NCI-H1092 treated with DMSO at 0.1 percent for 48 hours (cell line): ENCODE measurements at regions not wholly inside any gene's neighbourhood (a gene's known extent, or its start where the extent isn't known, plus 50 kb on each side); places are given as distances from the start of the nearest gene placed in this dataset.
"Not testable (repeated sequence)": the region's sequence is repeated elsewhere in the genome, so short reads cannot be mapped to it uniquely, and the experiment has no call there.

Source experiments
- DNase-seq: peaks from one replicate; lab custom pipeline; 2025; lab: John Stamatoyannopoulos, UW

DNA sequence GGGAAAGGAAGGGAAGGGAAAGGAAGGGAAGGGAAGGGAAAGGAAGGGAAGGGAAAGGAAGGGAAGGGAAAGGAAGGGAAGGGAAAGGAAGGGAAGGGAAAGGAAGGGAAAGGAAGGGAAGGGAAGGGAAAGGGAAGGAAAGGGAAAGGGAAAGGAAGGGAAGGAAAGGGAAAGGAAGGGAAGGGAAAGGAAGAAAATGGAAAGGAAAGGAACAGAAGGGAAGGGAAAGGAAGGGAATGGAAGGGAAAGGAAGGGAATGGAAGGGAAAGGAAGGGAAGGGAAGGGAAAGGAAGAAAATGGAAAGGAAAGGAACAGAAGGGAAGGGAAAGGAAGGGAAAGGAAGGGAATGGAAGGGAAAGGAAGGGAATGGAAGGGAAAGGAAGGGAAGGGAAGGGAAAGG lies 526.0 kb downstream of the RMST start:
- DNase-seq = not testable (repeated sequence)

DNA sequence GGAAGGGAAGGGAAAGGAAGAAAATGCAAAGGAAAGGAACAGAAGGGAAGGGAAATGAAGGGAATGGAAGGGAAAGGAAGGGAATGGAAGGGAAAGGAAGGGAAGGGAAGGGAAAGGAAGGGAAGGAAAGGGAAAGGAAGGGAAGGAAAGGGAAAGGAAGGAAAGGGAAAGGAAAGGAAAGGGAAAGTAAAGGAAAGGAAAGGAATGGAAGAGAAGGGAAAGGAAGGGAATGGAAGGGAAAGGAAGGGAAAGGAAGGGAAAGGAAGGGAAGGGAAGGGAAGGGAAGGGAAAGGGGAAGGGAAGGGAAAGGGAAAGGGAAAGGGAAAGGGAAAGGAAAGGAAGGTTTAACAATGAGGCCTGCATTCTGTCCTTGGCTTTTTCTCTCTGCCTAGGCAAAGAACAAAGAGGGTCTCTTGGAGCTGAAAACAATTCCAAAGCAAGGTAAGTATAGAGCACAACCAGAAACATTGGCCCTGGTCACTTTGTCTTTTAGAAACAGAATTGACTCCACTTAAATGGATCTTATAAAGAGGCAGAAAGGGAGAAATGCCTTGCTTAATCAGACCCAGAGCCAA lies 525.9 kb upstream of the TMPO start:
- no peak for DNase-seq

GRCh38 chr12:97994746-97995484 lies 520.5 kb upstream of the TMPO start:
- DNase-seq = no peak

- no peak for DNase-seq
These were observed 519.8 kb upstream of the TMPO start for GRCh38 chr12:97995559-97995958.

DNA sequence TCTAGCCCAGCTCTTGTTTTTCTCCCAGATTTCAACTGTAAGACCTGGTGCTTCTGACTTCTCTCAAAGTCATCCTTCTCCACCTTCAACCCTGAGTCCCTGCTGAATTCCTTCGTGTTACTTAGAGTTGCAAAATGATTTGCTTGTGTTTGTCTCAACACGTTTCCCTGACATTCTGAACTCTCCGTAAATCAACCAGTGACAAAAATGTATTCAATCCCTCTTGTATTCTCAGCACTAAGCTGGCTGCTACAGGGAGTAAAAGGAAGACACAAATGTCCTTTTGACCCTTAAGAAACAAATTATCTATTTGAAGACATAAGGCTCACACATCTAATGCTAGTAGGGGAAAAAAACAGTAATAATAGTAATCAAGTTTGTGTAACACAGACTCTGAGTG lies 514.0 kb upstream of the TMPO start:
- DNase-seq = no peak

GRCh38 chr12:98002887-98003493 lies 512.4 kb upstream of the TMPO start:
- DNase-seq = peak; percentile 73

GRCh38 chr12:98007963-98008362 lies 507.4 kb upstream of the TMPO start:
- no peak for DNase-seq

- DNase-seq = no peak
These were observed 501.8 kb upstream of the TMPO start for GRCh38 chr12:98013560-98013959.

DNA sequence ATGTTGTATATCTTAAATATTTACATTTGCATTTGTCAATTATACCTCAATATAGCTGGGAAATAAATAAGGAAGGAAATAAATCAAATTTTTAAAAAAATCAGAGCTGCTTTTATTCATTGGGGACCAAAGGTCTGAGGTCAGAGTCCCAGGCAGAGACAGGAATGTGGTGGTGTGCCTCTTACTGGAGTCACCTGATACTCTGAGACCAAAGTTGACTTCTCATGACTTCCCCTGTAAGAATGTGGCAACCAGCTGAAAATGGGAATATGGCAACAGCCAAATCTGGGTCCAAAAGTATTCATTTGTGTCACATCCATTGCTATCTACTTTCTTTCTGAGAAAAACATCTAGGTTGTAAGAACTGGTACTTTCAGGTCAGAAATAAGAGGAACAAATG lies 496.6 kb upstream of the TMPO start:
- no peak for DNase-seq

- no peak for DNase-seq
These were observed 495.0 kb upstream of the TMPO start for GRCh38 chr12:98020376-98020775.

- no peak for DNase-seq
These were observed 492.4 kb upstream of the TMPO start for GRCh38 chr12:98022961-98023360.

DNA sequence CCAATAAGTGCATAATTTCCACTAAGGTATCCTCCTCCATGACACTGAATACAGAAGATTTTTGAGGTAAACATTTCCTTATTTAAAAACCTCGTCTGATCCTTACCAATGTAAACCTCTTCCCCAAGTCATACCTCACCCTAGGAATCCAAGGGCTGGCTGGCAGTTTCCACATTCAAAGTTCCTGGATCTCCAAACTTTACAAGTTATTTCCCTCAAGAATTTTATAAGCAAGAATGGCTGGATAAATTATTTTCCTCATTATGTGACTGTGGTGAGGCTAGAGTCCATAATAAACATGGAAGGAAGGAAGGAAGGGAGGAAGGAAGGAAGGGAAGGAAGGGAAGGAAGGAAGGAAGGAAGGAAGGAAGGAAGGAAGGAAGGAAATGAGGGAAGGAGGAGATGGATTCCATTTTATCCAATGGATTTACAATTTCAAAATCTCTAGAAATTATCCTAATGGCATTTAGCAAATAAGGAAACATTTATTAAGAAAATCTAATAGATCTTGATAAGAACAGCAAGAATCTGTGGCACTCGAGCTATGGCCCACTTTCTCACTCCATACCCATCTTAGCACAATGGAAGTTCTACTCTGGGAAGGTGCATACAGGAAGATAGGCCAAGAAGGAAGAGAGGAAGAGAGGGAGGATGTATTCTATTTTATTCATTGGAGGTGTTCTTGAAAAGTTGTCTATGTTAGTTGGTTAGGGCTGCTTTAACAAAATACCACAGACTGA lies 477.8 kb upstream of the TMPO start:
- DNase-seq = no peak

- no peak for DNase-seq
These were observed 472.7 kb upstream of the TMPO start for GRCh38 chr12:98042668-98043067.

DNA sequence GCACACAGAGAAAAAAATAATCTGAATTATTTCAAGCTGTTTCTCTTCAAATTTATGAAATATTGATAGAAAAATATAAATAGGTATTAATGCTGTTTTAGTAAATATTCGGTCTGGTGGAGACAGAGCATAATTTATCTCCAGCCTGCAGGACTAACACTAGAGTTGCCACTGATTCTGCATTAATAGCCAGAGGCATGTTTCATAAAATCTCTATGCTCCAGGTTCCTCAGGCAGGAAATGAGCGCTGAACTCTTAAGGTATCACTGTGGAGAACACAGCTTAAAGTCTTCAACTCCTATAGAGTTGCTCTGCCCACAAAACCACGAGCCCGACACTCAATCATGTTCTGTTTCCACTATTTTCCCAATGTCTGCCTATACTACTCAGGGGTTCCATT lies 470.0 kb upstream of the TMPO start:
- DNase-seq = no peak

GRCh38 chr12:98048326-98048725 lies 467.1 kb upstream of the TMPO start:
- DNase-seq = no peak

- peak; percentile 25 for DNase-seq
These were observed 462.2 kb upstream of the TMPO start for GRCh38 chr12:98053202-98053601.

DNA sequence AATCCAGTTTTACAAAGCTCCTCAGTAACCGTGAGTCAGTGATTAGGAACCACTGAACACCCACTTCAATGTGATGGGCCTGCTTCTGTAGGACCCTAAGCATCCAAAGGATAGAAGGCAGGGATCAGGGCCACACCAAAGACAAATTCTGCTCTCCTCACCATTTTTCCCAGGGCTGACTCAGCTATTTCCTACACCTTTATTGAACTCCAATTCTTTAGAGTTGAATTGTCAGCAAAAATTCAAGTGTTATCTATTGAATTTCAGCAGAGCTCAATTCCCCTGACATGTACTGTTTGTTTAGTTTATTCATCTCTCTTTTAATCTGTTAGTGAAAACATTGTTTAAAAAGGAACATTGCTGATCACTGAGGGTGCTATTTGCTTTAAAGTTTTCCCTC lies 457.7 kb upstream of the TMPO start:
- DNase-seq = no peak

- DNase-seq = no peak
These were observed 457.2 kb upstream of the TMPO start for GRCh38 chr12:98058213-98058612.

- DNase-seq = no peak
These were observed 456.6 kb upstream of the TMPO start for GRCh38 chr12:98058838-98059237.

DNA sequence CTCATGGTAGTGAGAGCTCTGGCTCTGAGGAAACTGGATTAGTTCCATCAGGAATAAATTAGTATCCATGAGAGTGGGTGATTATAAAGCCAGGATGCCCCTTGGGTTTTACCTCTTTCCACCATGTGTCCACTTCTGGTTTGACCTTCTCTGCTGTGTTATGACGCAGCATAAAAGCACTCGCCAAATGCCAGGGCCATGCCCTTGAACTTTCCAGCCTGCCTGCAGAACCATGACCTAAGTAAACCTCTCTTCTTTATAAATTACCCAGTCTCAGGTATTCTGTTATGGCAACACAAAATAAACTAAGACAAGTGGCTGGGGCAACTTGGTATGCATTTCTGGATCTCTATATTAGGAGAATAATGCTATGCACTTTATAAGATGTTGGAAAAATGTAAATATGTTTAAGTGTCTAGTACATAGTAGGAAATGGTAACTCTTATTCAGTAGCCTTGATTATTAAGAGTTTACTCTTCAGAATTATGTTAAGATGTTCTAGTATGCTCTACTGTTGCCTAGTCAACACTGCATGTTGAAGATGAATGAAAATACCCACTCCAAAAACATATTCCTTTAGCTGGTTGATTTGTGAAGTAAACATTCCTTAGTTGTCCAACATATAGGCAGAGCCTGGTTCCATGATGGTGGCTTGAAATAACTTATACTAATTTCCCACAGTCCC lies 455.6 kb upstream of the TMPO start:
- no peak for DNase-seq

- no peak for DNase-seq
These were observed 455.0 kb upstream of the TMPO start for GRCh38 chr12:98060411-98060810.
